ENCODE measurements at regions not wholly inside any gene's neighbourhood (a gene's known extent, or its start where the extent isn't known, plus 50 kb on each side); places are given as distances from the start of the nearest gene placed in this dataset.

DNA sequence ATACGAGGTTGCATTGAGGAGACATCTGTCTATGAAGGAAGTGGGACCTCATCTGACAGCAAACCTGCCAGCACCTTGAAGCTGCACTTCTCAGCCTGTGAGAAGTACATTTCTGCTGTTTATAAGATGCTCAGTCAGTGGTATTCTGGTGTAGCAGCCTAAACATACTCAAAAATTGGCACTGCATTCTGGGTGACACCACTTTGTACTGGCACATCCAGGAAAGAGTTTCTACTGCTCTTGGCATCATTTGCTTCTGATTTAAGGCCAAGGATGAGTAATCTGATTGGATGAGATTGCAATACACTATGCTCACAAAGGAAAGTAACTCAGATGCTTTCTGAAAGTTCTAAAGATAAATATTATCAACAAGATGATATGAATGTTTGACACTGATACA lies 275.4 kb upstream of the TFAP2D start:
- FAIRE-seq (peak; percentile 58), DNase-seq (ENCODE audit: insufficient read length, low spot score) (no peak)

DNA sequence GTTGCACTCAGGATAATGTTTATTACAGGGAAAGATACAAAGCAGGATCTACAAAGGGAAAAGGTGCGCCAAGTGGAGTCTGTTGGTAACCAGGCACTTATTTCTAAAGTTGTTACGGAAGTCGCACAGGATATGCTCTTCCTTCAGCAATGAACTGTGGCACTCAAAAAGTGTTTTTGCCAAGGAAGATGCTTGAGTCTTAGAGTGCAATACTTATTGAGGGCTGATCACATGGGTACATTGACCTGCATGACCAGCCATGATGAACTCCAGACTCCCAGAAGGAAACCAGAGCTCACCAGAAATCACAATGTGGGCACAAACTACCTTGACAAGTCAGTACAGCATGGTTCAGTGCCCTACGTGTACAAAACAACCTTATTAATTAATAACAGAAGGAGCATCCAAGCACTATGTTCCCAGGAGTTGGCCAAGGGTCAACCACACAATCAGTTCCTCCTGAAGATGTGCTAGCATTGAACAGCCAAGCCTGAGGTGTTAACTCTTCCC lies 270.7 kb upstream of the TFAP2D start:
- TF ChIP-seq POLR2A (IDR thresholded peaks at IDR 0.05; ENCODE audit: low read depth, low read length): no peak
- FAIRE-seq (peak; percentile 72), DNase-seq (ENCODE audit: insufficient read length, low spot score) (no peak)

More for the DNA sequence above, 275.4 kb upstream of the TFAP2D start:
- no peak for TF ChIP-seq POLR2A (IDR thresholded peaks at IDR 0.05; ENCODE audit: low read depth, low read length)

DNA sequence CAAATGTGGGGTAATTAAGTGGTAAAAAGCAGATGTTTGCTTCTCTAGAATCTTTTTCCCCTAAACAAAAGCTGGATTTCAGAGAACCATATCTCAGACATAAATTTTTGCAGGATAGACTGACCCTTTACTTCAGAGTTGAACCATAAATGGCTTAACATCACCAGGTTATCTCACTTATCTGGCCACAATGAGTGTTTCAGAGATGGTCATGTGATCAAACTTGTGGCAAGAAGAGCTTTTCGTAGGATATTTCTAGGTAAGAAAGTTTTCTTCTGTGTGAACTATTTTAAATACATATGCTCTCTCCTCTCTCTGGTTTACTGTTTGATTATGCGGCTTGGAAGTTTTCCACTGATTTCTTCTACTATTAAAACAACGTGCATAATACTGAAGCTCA lies 270.2 kb upstream of the TFAP2D start:
- FAIRE-seq: peak; percentile 30
- no peak for DNase-seq (ENCODE audit: insufficient read length, low spot score)
- TF ChIP-seq POLR2A (IDR thresholded peaks at IDR 0.05; ENCODE audit: low read depth, low read length): no peak

DNA sequence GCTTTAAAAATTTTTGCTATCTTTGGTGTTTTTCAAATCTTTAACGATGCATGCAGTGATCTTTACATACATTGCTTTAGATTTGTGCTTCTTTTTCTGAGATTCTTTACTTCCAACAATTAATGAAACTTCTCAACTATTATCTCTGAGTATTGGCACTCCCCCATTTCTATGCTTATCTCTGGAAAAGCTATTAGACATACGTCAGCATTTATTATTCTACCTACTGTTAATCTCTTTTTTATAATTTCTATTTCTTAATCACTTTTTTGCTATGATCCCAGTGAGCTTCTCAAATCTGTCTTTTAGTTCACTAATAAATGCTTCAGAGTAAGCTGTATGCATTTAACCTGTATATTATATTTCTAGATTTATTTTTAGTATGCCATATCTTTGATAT lies 264.2 kb upstream of the TFAP2D start:
- FAIRE-seq: peak; percentile 6
- DNase-seq (ENCODE audit: insufficient read length, low spot score): no peak
- no peak for TF ChIP-seq POLR2A (IDR thresholded peaks at IDR 0.05; ENCODE audit: low read depth, low read length)

- TF ChIP-seq POLR2A (IDR thresholded peaks at IDR 0.05; ENCODE audit: low read depth, low read length): no peak
- DNase-seq (ENCODE audit: insufficient read length, low spot score): no peak
- no peak for FAIRE-seq
These were observed 261.4 kb upstream of the TFAP2D start for GRCh38 chr6:50451826-50452400.

- no peak for TF ChIP-seq POLR2A (IDR thresholded peaks at IDR 0.05; ENCODE audit: low read depth, low read length)
- FAIRE-seq: no peak
- no peak for DNase-seq (ENCODE audit: insufficient read length, low spot score)
These were observed 258.3 kb upstream of the TFAP2D start for GRCh38 chr6:50455029-50455428.

DNA sequence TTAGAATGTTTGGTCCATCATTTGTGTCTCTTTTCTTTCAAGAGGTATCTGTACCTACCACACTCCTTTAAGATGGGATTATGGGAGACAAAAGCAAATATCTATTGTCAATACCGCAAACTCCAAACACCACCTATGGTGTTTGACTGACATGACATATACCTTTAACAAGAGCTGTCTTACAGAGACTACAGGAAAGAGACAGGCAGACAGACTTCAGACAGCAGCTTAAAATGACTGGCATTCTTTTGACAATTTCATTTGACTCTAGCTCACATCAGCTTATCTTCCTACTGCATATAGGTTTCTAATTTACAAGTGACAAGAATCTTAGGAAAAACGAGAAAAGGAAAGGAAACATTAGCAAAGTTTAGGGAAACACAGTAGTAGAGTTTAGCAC lies 256.0 kb upstream of the TFAP2D start:
- FAIRE-seq (peak; percentile 67), DNase-seq (ENCODE audit: insufficient read length, low spot score) (no peak)
- TF ChIP-seq POLR2A (IDR thresholded peaks at IDR 0.05; ENCODE audit: low read depth, low read length): no peak

GRCh38 chr6:50461696-50462095 lies 251.6 kb upstream of the TFAP2D start:
- FAIRE-seq (no peak), DNase-seq (ENCODE audit: insufficient read length, low spot score) (no peak)
- no peak for TF ChIP-seq POLR2A (IDR thresholded peaks at IDR 0.05; ENCODE audit: low read depth, low read length)

- DNase-seq (ENCODE audit: insufficient read length, low spot score): no peak
- TF ChIP-seq POLR2A (IDR thresholded peaks at IDR 0.05; ENCODE audit: low read depth, low read length): no peak
- FAIRE-seq: peak; percentile 61
These were observed 249.4 kb upstream of the TFAP2D start for GRCh38 chr6:50463931-50464330.

DNA sequence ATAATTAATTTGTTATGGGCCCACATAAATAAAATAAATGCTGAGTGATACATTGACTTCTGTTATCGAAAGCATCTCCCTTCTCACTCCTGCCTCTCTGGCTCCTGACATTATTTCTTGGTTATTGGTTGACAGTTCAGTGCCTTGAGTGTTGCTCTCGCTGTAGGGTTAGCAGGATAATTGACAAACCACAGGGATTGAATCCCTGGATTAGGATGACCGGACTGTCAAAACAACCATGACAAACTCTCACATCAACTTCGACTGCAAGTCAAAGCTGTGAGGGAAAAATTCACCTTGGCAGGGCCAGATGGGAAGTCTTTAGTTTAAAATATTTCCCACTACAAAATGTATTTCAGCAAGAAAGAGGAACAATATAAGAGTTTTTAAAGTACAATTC lies 245.4 kb upstream of the TFAP2D start:
- FAIRE-seq: no peak
- no peak for DNase-seq (ENCODE audit: insufficient read length, low spot score)
- no peak for TF ChIP-seq POLR2A (IDR thresholded peaks at IDR 0.05; ENCODE audit: low read depth, low read length)

DNA sequence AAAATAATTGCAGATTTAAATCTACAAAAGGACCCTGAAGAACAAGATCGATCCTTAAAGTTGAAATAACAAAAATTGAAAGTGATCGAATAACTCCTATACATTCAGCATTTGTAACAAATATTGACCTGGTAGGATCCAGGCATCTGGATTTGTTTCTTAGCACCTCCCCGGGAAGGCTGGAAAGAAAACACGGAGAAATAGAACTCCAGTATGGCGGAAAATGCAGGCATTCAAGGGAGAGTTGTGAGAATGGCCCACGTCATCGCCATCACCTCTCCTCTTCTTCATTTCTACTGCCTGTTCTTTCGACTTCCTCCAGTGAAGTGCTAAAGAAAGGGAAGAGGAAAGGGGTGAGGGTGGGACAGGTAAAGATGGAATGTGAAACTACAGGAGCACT lies 242.3 kb upstream of the TFAP2D start:
- FAIRE-seq: no peak
- DNase-seq (ENCODE audit: insufficient read length, low spot score): no peak
- TF ChIP-seq POLR2A (IDR thresholded peaks at IDR 0.05; ENCODE audit: low read depth, low read length): no peak

- no peak for DNase-seq (ENCODE audit: insufficient read length, low spot score)
- TF ChIP-seq POLR2A (IDR thresholded peaks at IDR 0.05; ENCODE audit: low read depth, low read length): no peak
These were observed 203.0 kb upstream of the TFAP2D start for GRCh38 chr6:50510361-50510760.

DNA sequence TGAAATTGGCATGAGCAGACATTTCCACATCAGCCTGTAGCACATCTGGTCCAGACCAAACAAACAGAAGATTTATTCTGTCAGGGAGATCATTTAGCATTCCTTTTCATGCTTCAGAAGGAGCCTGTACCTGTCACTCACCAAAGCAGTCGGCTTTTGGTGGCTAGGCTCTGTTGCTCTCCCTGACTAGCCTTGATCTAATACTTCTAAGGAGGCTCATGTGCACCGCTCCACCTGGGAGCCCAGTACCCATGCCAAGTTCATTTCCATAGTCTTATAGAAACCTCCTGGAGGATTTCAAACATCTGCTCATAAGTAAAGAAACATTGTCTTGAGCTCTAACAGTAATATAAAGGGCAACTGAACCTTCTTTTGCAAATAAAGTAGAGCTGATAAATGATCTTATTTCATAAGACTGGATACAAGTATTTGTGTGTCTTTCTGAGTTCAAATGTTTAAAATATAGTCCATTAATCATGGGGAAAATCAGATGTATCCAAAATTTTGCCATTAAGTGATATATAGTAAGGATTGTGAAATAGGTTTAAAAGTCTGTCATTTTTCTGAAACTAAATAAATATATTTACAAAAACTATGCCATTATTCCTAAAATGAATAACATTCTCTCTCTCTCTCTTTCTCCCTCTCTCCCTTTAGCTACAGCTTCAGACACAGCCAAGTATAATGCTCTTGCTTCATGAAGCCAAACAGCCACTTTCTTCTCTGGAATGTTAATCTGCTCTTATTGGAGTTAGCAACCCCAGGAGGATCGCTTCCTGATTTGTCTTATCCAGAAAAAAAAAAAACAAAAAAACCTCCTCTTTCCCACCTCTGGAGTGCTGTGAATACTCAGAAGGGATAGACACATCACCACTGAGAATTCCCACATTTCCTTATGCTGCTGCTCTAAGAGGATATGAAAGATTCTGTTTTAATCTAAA lies 192.7 kb upstream of the TFAP2D start:
- no peak for FAIRE-seq
- DNase-seq (ENCODE audit: insufficient read length, low spot score): no peak
- no peak for TF ChIP-seq POLR2A (IDR thresholded peaks at IDR 0.05; ENCODE audit: low read depth, low read length)

More at GRCh38 chr6:50510361-50510760, 203.0 kb upstream of the TFAP2D start:
- FAIRE-seq: no peak

DNA sequence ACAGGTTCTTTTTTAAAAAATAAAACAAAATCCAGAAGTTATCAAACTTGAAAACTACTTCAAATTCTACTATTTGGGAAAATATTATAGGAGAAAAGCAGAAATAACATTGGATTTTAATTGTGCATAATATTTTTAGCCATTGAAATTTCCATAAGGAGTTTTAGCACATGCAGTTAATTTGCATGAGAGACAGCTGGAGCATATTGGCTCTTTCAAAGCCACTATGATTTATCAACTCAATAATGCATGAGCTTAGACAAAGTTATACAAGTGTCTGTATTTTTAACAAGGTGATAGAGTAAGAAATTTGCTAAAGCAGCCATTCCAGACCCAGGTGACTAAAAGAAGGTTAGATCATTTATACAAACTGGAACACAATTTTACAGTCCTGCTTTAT lies 189.0 kb upstream of the TFAP2D start:
- FAIRE-seq (no peak), DNase-seq (ENCODE audit: insufficient read length, low spot score) (no peak)
- TF ChIP-seq POLR2A (IDR thresholded peaks at IDR 0.05; ENCODE audit: low read depth, low read length): no peak

GRCh38 chr6:50527985-50528384 lies 185.3 kb upstream of the TFAP2D start:
- DNase-seq (ENCODE audit: insufficient read length, low spot score) (no peak), FAIRE-seq (no peak)
- no peak for TF ChIP-seq POLR2A (IDR thresholded peaks at IDR 0.05; ENCODE audit: low read depth, low read length)

All from H54 (cell line).